ENCODE measurements at regions not wholly inside any gene's neighbourhood (a gene's known extent, or its start where the extent isn't known, plus 50 kb on each side); places are given as distances from the start of the nearest gene placed in this dataset.

DNA sequence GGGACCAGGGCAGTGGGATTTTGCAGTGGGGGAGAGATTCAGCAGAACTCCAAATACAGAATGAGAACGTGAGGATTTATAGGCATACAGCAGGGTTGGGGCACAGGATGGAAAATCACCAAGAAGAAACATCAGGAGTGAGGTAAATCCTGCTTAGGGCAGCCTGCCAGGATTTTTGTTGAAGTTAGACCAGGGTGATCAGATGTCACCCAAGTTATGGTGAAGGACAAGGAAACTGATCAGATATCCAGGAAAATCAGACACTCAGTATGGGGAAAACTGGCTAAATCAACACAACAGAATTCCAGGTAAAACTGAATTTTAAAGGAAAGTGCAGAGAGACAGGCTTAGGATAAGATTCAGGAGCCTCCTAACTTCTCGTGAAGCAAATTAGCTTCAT, 682.4 kb downstream of the TMEM121 start:
- ATAC-seq (no peak), DNase-seq (no peak)
- no peak overlapping the region for H3K27ac ChIP-seq
- no peaks in the 10 kb centered on the region for H3K36me3 ChIP-seq (replicated peaks in 1 of 2; ENCODE audit: insufficient read depth in 1 of 2, low read depth in 2 of 2)
- intact Hi-C loops (cut with DNase I), result no loop called here
- peaks cover 0 to 3% of the 10 kb centered on the region in 2 donors for H3K27me3 ChIP-seq
- H3K4me1 ChIP-seq, result no peaks in the 10 kb centered on the region
- 35 to 38% methylated on average over 2 of the region's 2 CpGs for WGBS, 2 donors
- H3K4me3 ChIP-seq, result no peak overlapping the region
- TF ChIP-seq, protein P1, sequence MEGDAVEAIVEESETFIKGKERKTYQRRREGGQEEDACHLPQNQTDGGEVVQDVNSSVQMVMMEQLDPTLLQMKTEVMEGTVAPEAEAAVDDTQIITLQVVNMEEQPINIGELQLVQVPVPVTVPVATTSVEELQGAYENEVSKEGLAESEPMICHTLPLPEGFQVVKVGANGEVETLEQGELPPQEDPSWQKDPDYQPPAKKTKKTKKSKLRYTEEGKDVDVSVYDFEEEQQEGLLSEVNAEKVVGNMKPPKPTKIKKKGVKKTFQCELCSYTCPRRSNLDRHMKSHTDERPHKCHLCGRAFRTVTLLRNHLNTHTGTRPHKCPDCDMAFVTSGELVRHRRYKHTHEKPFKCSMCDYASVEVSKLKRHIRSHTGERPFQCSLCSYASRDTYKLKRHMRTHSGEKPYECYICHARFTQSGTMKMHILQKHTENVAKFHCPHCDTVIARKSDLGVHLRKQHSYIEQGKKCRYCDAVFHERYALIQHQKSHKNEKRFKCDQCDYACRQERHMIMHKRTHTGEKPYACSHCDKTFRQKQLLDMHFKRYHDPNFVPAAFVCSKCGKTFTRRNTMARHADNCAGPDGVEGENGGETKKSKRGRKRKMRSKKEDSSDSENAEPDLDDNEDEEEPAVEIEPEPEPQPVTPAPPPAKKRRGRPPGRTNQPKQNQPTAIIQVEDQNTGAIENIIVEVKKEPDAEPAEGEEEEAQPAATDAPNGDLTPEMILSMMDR (IDR thresholded peaks at IDR 0.05), result no peak
- TF ChIP-seq POLR2A (IDR thresholded peaks at IDR 0.05), result no peak
- H3K9me3 ChIP-seq, result no peaks in the 10 kb centered on the region

DNA sequence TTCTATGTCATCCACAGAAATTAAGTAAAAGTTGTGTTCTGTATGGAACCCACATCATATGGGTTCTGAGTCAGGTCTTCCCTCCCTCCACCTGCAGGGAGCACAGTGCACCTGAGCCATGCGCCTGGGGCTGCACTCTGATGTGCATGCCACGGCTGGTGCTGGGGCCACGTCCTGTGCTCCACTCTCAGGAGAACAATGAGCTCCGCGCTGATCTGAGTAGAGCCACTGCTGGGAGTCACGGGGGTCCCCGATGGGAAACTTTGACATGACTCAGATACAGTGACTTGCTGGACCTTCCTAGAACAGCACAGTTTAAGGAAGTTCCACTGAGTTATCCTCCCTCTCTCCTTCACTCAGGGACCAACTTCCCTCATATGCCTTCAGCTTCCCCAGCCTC, 683.4 kb downstream of the TMEM121 start:
- intact Hi-C loops (cut with DNase I), result no loop called here
- no peak for DNase-seq
- H3K9me3 ChIP-seq, result no peaks in the 10 kb centered on the region
- no peak for TF ChIP-seq POLR2A (IDR thresholded peaks at IDR 0.05)
- TF ChIP-seq, protein P1 (IDR thresholded peaks at IDR 0.05), result no peak
- H3K27me3 ChIP-seq, result no peaks in the 10 kb centered on the region
- no peak for ATAC-seq
- no peak overlapping the region for H3K4me3 ChIP-seq
- WGBS, 2 donors, result 54 to 69% methylated on average over 7 of the region's 7 CpGs
- H3K36me3 ChIP-seq (replicated peaks in 1 of 2; ENCODE audit: insufficient read depth in 1 of 2, low read depth in 2 of 2), result no peaks in the 10 kb centered on the region
- H3K4me1 ChIP-seq, result no peaks in the 10 kb centered on the region
- H3K27ac ChIP-seq, result no peak overlapping the region

DNA sequence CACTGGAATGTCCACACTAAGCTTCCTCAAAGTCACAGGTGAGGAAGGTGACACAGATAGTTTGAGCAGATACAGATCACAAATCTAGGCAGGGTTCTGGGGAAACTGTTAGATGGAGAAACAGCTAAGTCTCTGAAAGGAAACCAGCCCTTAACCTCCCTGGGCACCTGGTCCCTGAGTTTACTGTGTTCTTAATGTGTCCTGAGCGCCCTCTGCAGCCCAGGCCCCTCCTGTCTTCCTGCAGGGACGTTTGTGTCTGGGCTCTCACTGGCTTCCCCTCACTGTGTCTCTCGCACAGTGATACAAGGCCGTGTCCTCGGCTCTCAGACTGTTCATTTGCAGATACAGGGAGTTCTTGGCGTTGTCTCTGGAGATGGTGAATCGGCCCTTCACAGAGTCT, 684.3 kb downstream of the TMEM121 start:
- 19 to 28% methylated on average over 5 to 7 of the region's 7 CpGs for WGBS, 2 donors
- ATAC-seq, result no peak

DNA sequence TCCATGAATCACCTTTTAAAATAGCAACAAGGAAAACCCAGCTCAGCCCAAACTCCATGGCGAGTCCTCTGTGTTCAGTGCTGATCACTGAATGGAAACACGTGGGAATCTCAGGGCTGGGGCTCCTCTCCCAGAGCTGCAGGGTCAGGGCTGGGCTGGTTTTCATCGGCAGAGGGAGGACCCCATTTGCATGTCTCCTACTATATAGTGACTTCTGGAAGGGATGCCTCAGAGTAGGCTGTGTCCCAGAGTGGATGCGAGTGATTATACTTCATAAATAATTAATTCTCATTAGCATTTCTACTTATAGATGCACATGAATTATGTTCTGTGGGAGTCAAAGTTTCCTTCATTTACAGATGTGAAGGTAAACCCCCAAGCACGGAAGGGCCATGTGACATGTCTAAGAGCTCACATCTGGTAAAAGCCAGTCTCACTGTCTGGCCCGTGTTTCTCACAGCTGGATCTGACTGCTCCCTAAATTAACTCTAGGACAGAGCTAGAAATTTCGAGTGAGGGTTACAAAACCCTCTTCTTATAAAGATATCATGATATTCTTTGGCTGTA, 685.0 kb downstream of the TMEM121 start:
- no peaks in the 10 kb centered on the region for H3K27me3 ChIP-seq
- intact Hi-C loops (cut with DNase I), result no loop called here
- WGBS, 2 donors, result 44 to 50% methylated on average over 7 of the region's 7 CpGs
- no peak for DNase-seq
- no peaks in the 10 kb centered on the region for H3K36me3 ChIP-seq (replicated peaks in 1 of 2; ENCODE audit: insufficient read depth in 1 of 2, low read depth in 2 of 2)
- TF ChIP-seq, protein P1 (IDR thresholded peaks at IDR 0.05), result no peak
- TF ChIP-seq POLR2A (IDR thresholded peaks at IDR 0.05), result no peak
- H3K4me3 ChIP-seq, result no peak overlapping the region
- no peaks in the 10 kb centered on the region for H3K9me3 ChIP-seq
- H3K4me1 ChIP-seq, result no peaks in the 10 kb centered on the region
- H3K27ac ChIP-seq, result no peak overlapping the region
- no peak for ATAC-seq

More for the DNA sequence above, 684.3 kb downstream of the TMEM121 start:
- Histone ChIP-seq H3K4me3 (no peak overlapping the region), H3K9me3 (no peaks in the 10 kb centered on the region), H3K4me1 (no peaks in the 10 kb centered on the region), H3K36me3 (replicated peaks in 1 of 2; ENCODE audit: insufficient read depth in 1 of 2, low read depth in 2 of 2) (no peaks in the 10 kb centered on the region), H3K27ac (no peak overlapping the region), H3K27me3 (no peaks in the 10 kb centered on the region)
- intact Hi-C loops (cut with DNase I), result no loop called here
- DNase-seq, result no peak
- TF ChIP-seq POLR2A (IDR thresholded peaks at IDR 0.05), result no peak
- TF ChIP-seq, protein P1 (IDR thresholded peaks at IDR 0.05), result no peak

DNA sequence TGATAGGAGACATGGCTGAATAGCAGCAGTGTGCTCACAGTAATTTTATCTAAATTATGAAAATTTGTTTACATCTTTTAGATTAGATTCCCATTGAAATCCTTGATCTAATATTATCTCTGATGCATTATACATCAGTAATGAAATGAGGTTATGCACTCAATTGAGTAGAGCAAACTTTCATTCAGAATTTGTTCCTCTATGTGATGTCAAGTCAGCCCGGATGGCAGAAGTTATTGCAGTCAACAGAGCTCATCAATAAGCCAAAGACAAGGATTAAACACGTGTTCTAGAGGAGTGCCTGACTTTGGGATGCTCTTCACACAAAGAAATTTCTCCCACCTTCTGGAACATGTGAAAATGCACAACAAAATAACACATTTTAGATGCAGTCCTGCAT, 688.8 kb downstream of the TMEM121 start:
- TF ChIP-seq POLR2A (IDR thresholded peaks at IDR 0.05), result no peak
- TF ChIP-seq, protein P1 (IDR thresholded peaks at IDR 0.05), result no peak
- H3K27ac ChIP-seq, result no peak overlapping the region
- intact Hi-C loops (cut with DNase I), result no loop called here
- no peaks in the 10 kb centered on the region for H3K9me3 ChIP-seq
- 13 to 19% methylated on average over 2 of the region's 2 CpGs for WGBS, 2 donors
- DNase-seq (no peak), ATAC-seq (no peak)
- H3K27me3 ChIP-seq, result no peaks in the 10 kb centered on the region
- H3K4me3 ChIP-seq, result no peak overlapping the region
- H3K36me3 ChIP-seq (replicated peaks in 1 of 2; ENCODE audit: insufficient read depth in 1 of 2, low read depth in 2 of 2), result no peaks in the 10 kb centered on the region
- H3K4me1 ChIP-seq, result no peaks in the 10 kb centered on the region

Data from body of pancreas (tissue), 4 donors.